Progenitor cell of endocrine pancreas (in vitro differentiated cells): ENCODE measurements at regions not wholly inside any gene's neighbourhood (a gene's known extent, or its start where the extent isn't known, plus 50 kb on each side); places are given as distances from the start of the nearest gene placed in this dataset.

Source experiments
- DNase-seq: peaks from one replicate; pipeline ENCODE4 v3.0.0; 2021; ENCODE audit warnings: low spot score; ENCODE audit not compliant: unreplicated experiment
- H3K27ac Mint-ChIP-seq: 2 replicates; pipeline ENCODE4 v1.8.0; 2021; ENCODE audit warnings: mild to moderate bottlenecking, moderate library complexity, mixed read lengths
- H3K27me3 Mint-ChIP-seq: 2 replicates; pipeline ENCODE4 v1.8.0; 2021; ENCODE audit warnings: mixed read lengths
- H3K36me3 Mint-ChIP-seq: 2 replicates; pipeline ENCODE4 v1.8.0; 2022; ENCODE audit warnings: mixed read lengths; ENCODE audit not compliant: insufficient read depth
- H3K4me1 Mint-ChIP-seq: 2 replicates; pipeline ENCODE4 v1.8.0; 2021; ENCODE audit warnings: low read depth, mixed read lengths
- H3K4me3 Mint-ChIP-seq: 2 replicates; pipeline ENCODE4 v1.8.0; 2021; ENCODE audit warnings: low read depth, mild to moderate bottlenecking, moderate library complexity, mixed read lengths
- H3K9me3 Mint-ChIP-seq: 2 replicates; pipeline ENCODE4 v1.8.0; 2021; ENCODE audit warnings: low read depth, mixed read lengths
- TF ChIP-seq, protein P1 (sequence below): fragments of 200-600 bp; sonication (generic); IDR thresholded peaks from one replicate; pipeline ENCODE4 v1.5.0; 2021; ENCODE audit warnings: antibody characterized with exemption, mild to moderate bottlenecking; ENCODE audit not compliant: unreplicated experiment

DNA sequence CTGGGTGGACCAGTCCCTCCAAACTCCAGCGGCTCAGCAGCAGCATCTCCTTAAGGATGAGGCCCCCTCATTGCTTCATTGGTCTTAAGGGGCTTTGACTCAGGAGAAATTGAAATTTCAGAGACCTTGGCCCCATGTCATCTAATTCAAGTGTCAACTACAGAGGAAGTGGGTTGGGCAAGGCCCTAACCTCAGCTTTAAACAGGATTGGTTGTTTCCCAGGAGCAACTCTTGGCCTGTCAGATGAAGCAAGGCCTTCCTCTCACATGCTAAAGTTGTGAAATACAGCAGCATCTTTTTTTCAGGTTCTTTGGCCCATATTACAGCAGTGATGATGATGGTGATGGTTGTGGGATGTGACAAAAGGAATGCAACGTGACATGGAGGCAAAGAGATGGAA, 348.3 kb downstream of the ICE1 start:
- TF ChIP-seq, protein P1, sequence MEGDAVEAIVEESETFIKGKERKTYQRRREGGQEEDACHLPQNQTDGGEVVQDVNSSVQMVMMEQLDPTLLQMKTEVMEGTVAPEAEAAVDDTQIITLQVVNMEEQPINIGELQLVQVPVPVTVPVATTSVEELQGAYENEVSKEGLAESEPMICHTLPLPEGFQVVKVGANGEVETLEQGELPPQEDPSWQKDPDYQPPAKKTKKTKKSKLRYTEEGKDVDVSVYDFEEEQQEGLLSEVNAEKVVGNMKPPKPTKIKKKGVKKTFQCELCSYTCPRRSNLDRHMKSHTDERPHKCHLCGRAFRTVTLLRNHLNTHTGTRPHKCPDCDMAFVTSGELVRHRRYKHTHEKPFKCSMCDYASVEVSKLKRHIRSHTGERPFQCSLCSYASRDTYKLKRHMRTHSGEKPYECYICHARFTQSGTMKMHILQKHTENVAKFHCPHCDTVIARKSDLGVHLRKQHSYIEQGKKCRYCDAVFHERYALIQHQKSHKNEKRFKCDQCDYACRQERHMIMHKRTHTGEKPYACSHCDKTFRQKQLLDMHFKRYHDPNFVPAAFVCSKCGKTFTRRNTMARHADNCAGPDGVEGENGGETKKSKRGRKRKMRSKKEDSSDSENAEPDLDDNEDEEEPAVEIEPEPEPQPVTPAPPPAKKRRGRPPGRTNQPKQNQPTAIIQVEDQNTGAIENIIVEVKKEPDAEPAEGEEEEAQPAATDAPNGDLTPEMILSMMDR: no peak
- Mint-ChIP-seq H3K9me3 (no peaks in the 10 kb centered on the region), H3K27ac (no peak overlapping the region), H3K4me1 (no peaks in the 10 kb centered on the region), H3K27me3 (peaks cover 8% of the 10 kb centered on the region), H3K4me3 (no peak overlapping the region), H3K36me3 (no peaks in the 10 kb centered on the region)
- no peak for DNase-seq

DNA sequence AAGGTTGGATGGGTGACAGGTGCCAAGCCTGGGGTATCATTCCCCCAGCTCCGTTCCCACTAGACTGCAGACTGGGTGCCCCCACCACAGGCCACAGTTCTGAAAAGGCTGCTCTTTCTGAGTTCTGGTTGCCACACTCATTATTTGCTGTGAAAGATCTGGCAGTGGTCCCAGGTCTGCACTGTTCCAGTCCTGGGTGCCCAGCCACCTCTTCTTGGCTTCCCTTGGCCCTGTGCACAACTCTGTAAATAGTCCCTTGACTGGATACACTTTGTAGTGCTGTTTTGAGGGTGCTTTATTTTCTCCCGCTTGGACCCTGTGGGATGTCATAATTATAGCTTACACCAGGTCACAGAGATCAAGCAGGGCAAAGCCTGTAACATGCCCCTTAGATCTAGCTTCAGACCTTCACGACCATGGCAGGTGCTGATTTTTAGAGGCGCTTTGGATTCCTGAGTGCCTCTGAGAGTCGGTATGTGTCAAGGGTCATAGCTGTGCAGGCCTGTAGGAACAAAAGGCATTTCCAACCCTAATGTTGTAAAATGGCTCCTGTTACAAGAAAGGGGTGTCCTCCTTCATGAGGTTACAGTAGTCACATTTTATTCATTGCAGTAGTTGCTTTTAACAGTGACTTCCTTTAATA, 344.9 kb downstream of the ICE1 start:
- Mint-ChIP-seq H3K9me3 (no peaks in the 10 kb centered on the region), H3K36me3 (no peaks in the 10 kb centered on the region), H3K4me1 (peaks cover 2% of the 10 kb centered on the region), H3K4me3 (no peak overlapping the region), H3K27ac (no peak overlapping the region), H3K27me3 (peaks cover 3% of the 10 kb centered on the region)
- TF ChIP-seq, protein P1: no peak
- no peak for DNase-seq

DNA sequence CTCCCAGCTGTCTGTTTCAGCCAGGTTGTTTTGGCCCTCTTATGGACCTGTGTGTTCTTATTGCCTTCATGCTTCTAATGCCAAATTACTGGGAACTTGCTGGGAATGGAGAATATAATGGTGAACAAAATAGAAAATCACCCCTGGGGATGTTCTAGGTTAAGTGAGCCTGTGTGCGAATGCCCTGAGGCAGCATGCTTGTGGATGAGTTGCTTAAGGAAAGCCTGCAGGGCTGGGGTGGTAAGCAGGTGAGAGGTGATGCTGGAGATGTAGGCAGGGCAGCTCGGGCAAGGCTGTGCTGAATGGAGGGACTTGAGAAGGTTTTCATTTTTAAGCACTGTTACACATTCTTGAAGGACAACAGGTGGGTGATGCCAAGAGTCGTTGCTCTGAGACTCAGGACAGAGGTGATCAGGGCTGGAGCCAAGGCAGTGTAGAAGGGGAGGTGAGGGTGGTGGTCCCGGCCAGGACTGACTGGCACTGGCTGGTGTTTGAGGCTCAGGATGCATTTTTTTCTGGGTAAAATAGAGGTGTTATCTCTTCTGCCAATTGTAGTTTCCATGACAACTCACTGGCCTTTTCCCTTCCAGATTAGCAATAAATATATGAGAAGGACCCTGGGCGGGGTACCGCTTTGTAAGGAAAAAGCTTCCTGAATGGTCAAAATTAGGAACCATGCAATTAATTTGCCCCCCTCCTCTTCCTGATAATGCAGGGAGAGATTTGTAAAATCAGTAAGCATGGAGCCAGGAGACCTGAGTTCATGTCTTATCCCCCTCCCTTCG, 342.8 kb downstream of the ICE1 start:
- no peaks in the 10 kb centered on the region for H3K9me3 Mint-ChIP-seq
- H3K4me1 Mint-ChIP-seq: peaks cover 2% of the 10 kb centered on the region
- no peak overlapping the region for H3K27ac Mint-ChIP-seq
- H3K4me3 Mint-ChIP-seq: no peak overlapping the region
- peaks cover 3% of the 10 kb centered on the region for H3K27me3 Mint-ChIP-seq
- H3K36me3 Mint-ChIP-seq: no peaks in the 10 kb centered on the region
- no peak for DNase-seq
- TF ChIP-seq, protein P1: no peak

DNA sequence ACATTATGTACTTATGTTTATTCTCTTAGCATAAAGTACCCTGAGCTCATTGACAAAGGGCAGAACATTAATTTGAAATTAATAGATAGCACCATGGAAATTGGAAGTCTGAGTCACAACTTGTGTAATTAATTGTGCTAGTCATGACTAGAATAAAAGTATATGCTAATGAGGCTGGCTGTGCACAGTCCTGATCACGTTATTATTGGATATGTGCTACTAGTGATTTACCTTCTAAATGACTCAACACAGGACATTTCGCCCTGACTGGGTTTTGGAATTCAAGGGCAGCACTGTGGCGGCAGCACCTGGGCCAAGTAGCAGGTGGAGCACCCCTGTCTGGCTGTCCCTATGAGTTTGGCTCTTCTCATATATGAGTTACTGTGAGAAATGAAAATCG, 341.8 kb downstream of the ICE1 start:
- TF ChIP-seq, protein P1: no peak
- DNase-seq: no peak

DNA sequence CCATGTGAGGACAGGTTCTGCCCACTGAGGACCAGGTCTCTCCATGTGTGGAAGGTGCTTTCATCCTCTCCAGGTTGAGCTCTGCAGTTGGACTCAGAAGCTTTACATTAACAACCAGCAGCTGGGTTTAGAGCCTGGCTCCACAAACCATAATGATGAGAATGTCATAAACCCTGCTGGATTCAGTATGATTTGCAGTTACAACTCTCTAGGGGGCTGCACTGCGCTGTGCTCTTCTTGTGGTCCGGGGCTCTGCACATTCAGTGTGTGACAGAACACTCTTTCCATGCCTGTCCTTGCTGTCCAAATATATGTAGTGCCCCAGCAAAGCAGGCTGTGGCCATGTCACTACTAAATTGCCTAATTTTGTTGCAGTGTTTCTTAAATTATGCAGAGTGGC, 334.3 kb downstream of the ICE1 start:
- DNase-seq: no peak
- TF ChIP-seq, protein P1: no peak
- Mint-ChIP-seq H3K4me1 (no peaks in the 10 kb centered on the region), H3K27me3 (peaks cover 5% of the 10 kb centered on the region), H3K9me3 (no peaks in the 10 kb centered on the region), H3K27ac (no peak overlapping the region), H3K4me3 (no peak overlapping the region), H3K36me3 (no peaks in the 10 kb centered on the region)

More for the DNA sequence above, 341.8 kb downstream of the ICE1 start:
- H3K4me3 Mint-ChIP-seq: no peak overlapping the region
- no peak overlapping the region for H3K27ac Mint-ChIP-seq
- H3K9me3 Mint-ChIP-seq: no peaks in the 10 kb centered on the region
- H3K36me3 Mint-ChIP-seq: no peaks in the 10 kb centered on the region
- no peaks in the 10 kb centered on the region for H3K27me3 Mint-ChIP-seq
- H3K4me1 Mint-ChIP-seq: peaks cover 2% of the 10 kb centered on the region
